Right lobe of liver (tissue), 6 donors: ENCODE measurements at regions not wholly inside any gene's neighbourhood (a gene's known extent, or its start where the extent isn't known, plus 50 kb on each side); places are given as distances from the start of the nearest gene placed in this dataset.
"Not testable (repeated sequence)": the region's sequence is repeated elsewhere in the genome, so short reads cannot be mapped to it uniquely, and the experiment has no call there.

ENCODE experiments used
- ATAC-seq, 4 donors: fragments of 200-7000 bp; cut with Tn5 transposase; one replicate each; pipeline ENCODE4 v1.9.1; 2020; ENCODE audit warnings: mild to moderate bottlenecking in 4 of 4, moderate library complexity in 4 of 4
- DNase-seq, 3 donors: peaks; one replicate each; pipeline ENCODE4 v3.0.0-alpha.2; 2020
- H3K27ac ChIP-seq, 3 donors: fragments of 200-600 bp; one replicate each; pipeline ENCODE4 v1.8.0; 2022
- H3K27me3 ChIP-seq, 2 donors: fragments of 200-600 bp; one replicate each; pipeline ENCODE4 v1.8.0; 2022
- H3K36me3 ChIP-seq, 4 donors: fragments of 200-600 bp; sonication (generic) in 1 of 4; one replicate each; pipeline versions ENCODE4 v1.5.1 to v1.8.0; 2017 to 2022; ENCODE audit warnings: control low read depth in 1 of 4
- H3K4me1 ChIP-seq, 4 donors: fragments of 200-600 bp; sonication (generic) in 1 of 4; one replicate each; pipeline versions ENCODE4 v1.5.1 to v1.8.0; 2017 to 2022; ENCODE audit warnings: control low read depth in 1 of 4
- H3K4me3 ChIP-seq, 3 donors: fragments of 200-600 bp; one replicate each; pipeline ENCODE4 v1.8.0; 2022
- H3K9me3 ChIP-seq, 4 donors: fragments of 200-600 bp; sonication (generic) in 1 of 4; one replicate each; pipeline versions ENCODE4 v1.5.1 to v1.8.0; 2017 to 2022; ENCODE audit warnings: control low read depth in 1 of 4
- CTCF ChIP-seq, 4 donors: fragments of 200-600 bp in 3 of 4; fragments of 450-650 bp in 1 of 4; IDR thresholded peaks; one replicate each; pipeline versions ENCODE4 v1.5.1 to v1.8.0; 2016 to 2022; ENCODE audit warnings: antibody characterized with exemption in 4 of 4, mild to moderate bottlenecking in 2 of 4
- WGBS: methylation state at CpG from one replicate; pipeline ENCODE4 v1.1.6; 2018; ENCODE audit warnings: low coverage, low lambda C conversion rate; ENCODE audit not compliant: insufficient coverage; ENCODE audit errors: missing lambda C conversion rate; 5-methylcytosine and 5-hydroxymethylcytosine counted together
- intact Hi-C, 2 donors: fragments of 100-400 bp; cut with DNase I; formaldehyde crosslinking; loops; one replicate each; pipeline versions ENCODE4 v1.11.2 to v1.14.1; 2022
- donor health status: DM: no; HTN: yes; CAD: no.
- donor health status: DM: no; HTN: no; CAD: no.
- donor health status: DM: no; HTN: no; CAD: no.
- donor health status: DM: no; HTN: yes; CAD: no.
- donor health status: DM: no; HTN: yes; CAD: no.

GRCh38 chr9:43127949-43128348 lies 944.5 kb downstream of the SPATA31A6 start:
- DNase-seq, ATAC-seq, intact Hi-C loops, H3K27me3 ChIP-seq, H3K9me3 ChIP-seq, H3K36me3 ChIP-seq, H3K27ac ChIP-seq, H3K4me3 ChIP-seq, H3K4me1 ChIP-seq: not testable (repeated sequence)
- 20% methylated on average over 1 of the region's 4 CpGs for WGBS
- TF ChIP-seq CTCF (IDR thresholded peaks at IDR 0.05), result peak in 3 of 4 donors; percentile 21 to 34 (median 28)

GRCh38 chr9:43130744-43131171 lies 947.3 kb downstream of the SPATA31A6 start:
- ATAC-seq, H3K27me3 ChIP-seq, H3K36me3 ChIP-seq, intact Hi-C loops, H3K4me3 ChIP-seq, DNase-seq, H3K4me1 ChIP-seq, H3K9me3 ChIP-seq: not testable (repeated sequence)
- WGBS, result 24% methylated on average over 2 of the region's 2 CpGs
- peak overlapping the region in 2 of 3 donors; percentile 40 to 68 for H3K27ac ChIP-seq

GRCh38 chr9:43135440-43135839 lies 952.0 kb downstream of the SPATA31A6 start:
- ATAC-seq, intact Hi-C loops, DNase-seq, H3K9me3 ChIP-seq, H3K36me3 ChIP-seq, H3K4me3 ChIP-seq, H3K27me3 ChIP-seq, H3K4me1 ChIP-seq, H3K27ac ChIP-seq: not testable (repeated sequence)
- 33% methylated on average over 1 of the region's 4 CpGs for WGBS

- ATAC-seq, H3K27me3 ChIP-seq, DNase-seq, H3K9me3 ChIP-seq, H3K4me3 ChIP-seq, H3K4me1 ChIP-seq, intact Hi-C loops, H3K36me3 ChIP-seq, H3K27ac ChIP-seq: not testable (repeated sequence)
- 69% methylated on average over 5 of the region's 10 CpGs for WGBS
Observed at GRCh38 chr9:43138909-43139308, 955.5 kb downstream of the SPATA31A6 start.

GRCh38 chr9:43139349-43139748 lies 955.9 kb downstream of the SPATA31A6 start:
- H3K4me1 ChIP-seq, DNase-seq, H3K9me3 ChIP-seq, H3K27me3 ChIP-seq, H3K4me3 ChIP-seq, H3K36me3 ChIP-seq, ATAC-seq, H3K27ac ChIP-seq, intact Hi-C loops: not testable (repeated sequence)
- WGBS, result no CpG with 5 or more reads among the region's 5 CpGs

- intact Hi-C loops, H3K36me3 ChIP-seq, H3K27me3 ChIP-seq, H3K9me3 ChIP-seq, H3K4me3 ChIP-seq, H3K27ac ChIP-seq, ATAC-seq, H3K4me1 ChIP-seq: not testable (repeated sequence)
- WGBS, result 64% methylated on average over 6 of the region's 8 CpGs
- peak in 1 of 3 donors; percentile 17 for DNase-seq
Observed at GRCh38 chr9:43139878-43140608, 956.6 kb downstream of the SPATA31A6 start.
